Loucy (cell line): ENCODE measurements at regions not wholly inside any gene's neighbourhood (a gene's known extent, or its start where the extent isn't known, plus 50 kb on each side); places are given as distances from the start of the nearest gene placed in this dataset.

Source experiments
- H2AFZ ChIP-seq: fragments of 200-600 bp; sonication (generic); 2 replicates; pipeline ENCODE4 v1.6.0; 2016; ENCODE audit warnings: antibody characterized with exemption, mild to moderate bottlenecking, low read length, moderate library complexity
- H3F3A ChIP-seq: fragments of 200-600 bp; 2 replicates; pipeline ENCODE4 v1.6.0; 2016; ENCODE audit warnings: antibody characterized with exemption, low read depth, mild to moderate bottlenecking
- H3K27me3 ChIP-seq: fragments of 200-600 bp; sonication (generic); 2 replicates; pipeline ENCODE4 v1.6.1; 2014; ENCODE audit warnings: low read length, mild to moderate bottlenecking; ENCODE audit not compliant: insufficient read depth, poor library complexity, severe bottlenecking
- H3K36me3 ChIP-seq: fragments of 200-600 bp; sonication (generic); 2 replicates; pipeline ENCODE4 v1.6.1; 2016; ENCODE audit warnings: low read length; ENCODE audit not compliant: insufficient read depth
- H3K4me1 ChIP-seq: fragments of 200-600 bp; sonication (generic); 2 replicates; pipeline ENCODE4 v1.5.1; 2014; ENCODE audit warnings: low read length, mild to moderate bottlenecking; ENCODE audit not compliant: insufficient read depth, poor library complexity, severe bottlenecking
- H3K4me2 ChIP-seq: fragments of 200-600 bp; sonication (generic); 2 replicates; pipeline ENCODE4 v1.6.0; 2014; ENCODE audit warnings: antibody characterized with exemption, low read length, low read depth, mild to moderate bottlenecking; ENCODE audit not compliant: poor library complexity, severe bottlenecking
- H3K4me3 ChIP-seq: fragments of 200-600 bp; sonication (generic); 2 replicates; pipeline ENCODE4 v1.5.1; 2014; ENCODE audit warnings: low read length, mild to moderate bottlenecking, mixed read lengths; ENCODE audit not compliant: poor library complexity, severe bottlenecking
- H3K79me2 ChIP-seq: fragments of 200-600 bp; sonication (generic); 2 replicates; pipeline ENCODE4 v1.6.1; 2014; ENCODE audit warnings: low read length; ENCODE audit not compliant: insufficient read depth
- H3K9ac ChIP-seq: fragments of 200-600 bp; sonication (generic); 2 replicates; pipeline ENCODE4 v1.6.0; 2014; ENCODE audit warnings: mild to moderate bottlenecking, low read depth, low read length, moderate library complexity; ENCODE audit not compliant: poor library complexity, severe bottlenecking
- H3K9me2 ChIP-seq: fragments of 200-600 bp; sonication (generic); replicated peaks from 2 replicates; pipeline ENCODE4 v1.6.1; 2016; ENCODE audit warnings: low read depth, low read length, mixed read lengths
- H3K9me3 ChIP-seq: fragments of 200-600 bp; sonication (generic); 2 replicates; pipeline ENCODE4 v1.6.1; 2014; ENCODE audit warnings: mild to moderate bottlenecking, antibody characterized with exemption, low read length, low read depth; ENCODE audit not compliant: insufficient read depth
- H4K20me1 ChIP-seq: fragments of 200-600 bp; sonication (generic); 2 replicates; pipeline ENCODE4 v1.6.0; 2014; ENCODE audit warnings: antibody characterized with exemption, low read length, mild to moderate bottlenecking; ENCODE audit not compliant: insufficient read depth, poor library complexity, severe bottlenecking
- CTCF ChIP-seq: fragments of 200-600 bp; sonication (generic); conservative IDR thresholded peaks from 2 replicates; pipeline ENCODE4 v1.5.1; 2014; ENCODE audit warnings: mild to moderate bottlenecking, antibody characterized with exemption, low read length
- EZH2phosphoT487 ChIP-seq: fragments of 200-600 bp; IDR thresholded peaks from 2 replicates; pipeline ENCODE4 v1.6.1; 2018; ENCODE audit warnings: antibody characterized with exemption, mild to moderate bottlenecking, moderate library complexity, borderline replicate concordance

DNA sequence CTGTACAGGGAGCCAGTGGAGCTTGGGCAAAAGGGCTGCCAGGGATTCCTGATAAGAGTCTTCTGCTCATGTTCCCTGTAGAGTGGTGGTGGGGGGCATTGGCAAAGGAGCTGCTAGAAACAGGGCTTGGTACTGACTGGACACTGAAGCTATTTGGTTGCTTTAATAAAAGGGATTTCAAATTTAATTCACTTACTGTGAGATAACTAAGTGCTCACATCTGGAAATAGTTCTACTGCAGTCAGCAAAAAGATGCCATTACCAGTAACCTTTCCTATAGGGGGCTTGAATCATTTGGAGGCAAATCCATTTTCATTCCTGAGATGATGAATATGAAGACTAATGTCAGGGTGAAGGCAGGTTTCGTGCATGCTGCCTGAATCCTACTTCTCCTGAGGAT lies 94.3 kb upstream of the DOCK10 start:
- TF ChIP-seq EZH2phosphoT487 (no peak), CTCF (no peak)
- no peaks in the 10 kb centered on the region for H3K27me3 ChIP-seq
- H3F3A ChIP-seq: no peaks in the 10 kb centered on the region
- no peaks in the 10 kb centered on the region for H3K9me3 ChIP-seq
- H3K9ac ChIP-seq: no peak overlapping the region
- no peak overlapping the region for H3K4me2 ChIP-seq
- no peak overlapping the region for H3K4me3 ChIP-seq
- H3K79me2 ChIP-seq: no peaks in the 10 kb centered on the region
- no peaks in the 10 kb centered on the region for H4K20me1 ChIP-seq
- H2AFZ ChIP-seq: no peak overlapping the region
- no peaks in the 10 kb centered on the region for H3K36me3 ChIP-seq
- H3K4me1 ChIP-seq: no peaks in the 10 kb centered on the region
- H3K9me2 ChIP-seq: no peaks in the 10 kb centered on the region

- H3F3A ChIP-seq: no peaks in the 10 kb centered on the region
- no peak overlapping the region for H2AFZ ChIP-seq
- no peak overlapping the region for H3K9ac ChIP-seq
- H3K27me3 ChIP-seq: no peaks in the 10 kb centered on the region
- no peaks in the 10 kb centered on the region for H3K36me3 ChIP-seq
- H3K4me2 ChIP-seq: no peak overlapping the region
- no peaks in the 10 kb centered on the region for H4K20me1 ChIP-seq
- no peaks in the 10 kb centered on the region for H3K4me1 ChIP-seq
- H3K79me2 ChIP-seq: no peaks in the 10 kb centered on the region
- H3K9me2 ChIP-seq: no peaks in the 10 kb centered on the region
- TF ChIP-seq CTCF: no peak
- TF ChIP-seq EZH2phosphoT487: no peak
- no peaks in the 10 kb centered on the region for H3K9me3 ChIP-seq
- H3K4me3 ChIP-seq: no peak overlapping the region
Observed at GRCh38 chr2:225131898-225132297, 89.6 kb upstream of the DOCK10 start.

DNA sequence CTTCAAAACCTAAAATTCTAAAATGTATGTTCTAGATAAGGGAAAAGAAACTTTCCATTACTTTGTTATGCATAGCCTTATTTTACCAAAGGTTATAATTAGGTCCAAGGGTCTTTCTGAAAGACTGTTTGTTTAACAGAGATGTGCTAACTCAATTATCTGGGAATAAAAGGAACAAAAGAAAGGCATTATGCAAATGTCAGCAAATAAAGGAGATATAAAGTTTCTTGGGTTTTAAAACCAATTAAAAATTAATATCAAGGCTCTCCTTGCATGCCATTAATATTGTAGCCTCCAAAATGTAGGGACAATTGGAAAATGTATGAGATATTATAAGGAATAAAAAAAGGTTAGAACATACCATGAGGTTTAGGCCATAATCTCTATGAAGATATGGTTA lies 87.8 kb upstream of the DOCK10 start:
- no peaks in the 10 kb centered on the region for H3K27me3 ChIP-seq
- H4K20me1 ChIP-seq: no peaks in the 10 kb centered on the region
- H2AFZ ChIP-seq: no peak overlapping the region
- no peak overlapping the region for H3K4me2 ChIP-seq
- no peaks in the 10 kb centered on the region for H3K9me2 ChIP-seq
- H3K9ac ChIP-seq: no peak overlapping the region
- TF ChIP-seq CTCF: no peak
- no peak for TF ChIP-seq EZH2phosphoT487
- H3K79me2 ChIP-seq: no peaks in the 10 kb centered on the region
- H3F3A ChIP-seq: no peaks in the 10 kb centered on the region
- H3K4me1 ChIP-seq: no peaks in the 10 kb centered on the region
- no peak overlapping the region for H3K4me3 ChIP-seq
- H3K36me3 ChIP-seq: no peaks in the 10 kb centered on the region
- H3K9me3 ChIP-seq: no peaks in the 10 kb centered on the region
